Lower leg skin (tissue), 3 donors: ENCODE measurements at regions not wholly inside any gene's neighbourhood (a gene's known extent, or its start where the extent isn't known, plus 50 kb on each side); places are given as distances from the start of the nearest gene placed in this dataset.

ENCODE experiments used
- POLR2A ChIP-seq, 2 donors: fragments of 450-650 bp; IDR thresholded peaks; one replicate each; pipeline ENCODE4 v1.6.1; 2016 to 2017; ENCODE audit warnings: antibody characterized with exemption in 2 of 2, mild to moderate bottlenecking in 1 of 2, moderate library complexity in 1 of 2
- TF ChIP-seq, protein P1 (sequence below), 3 donors: fragments of 450-650 bp; IDR thresholded peaks; one replicate each; pipeline ENCODE4 v1.5.1; 2016; ENCODE audit warnings: antibody characterized with exemption in 3 of 3, mild to moderate bottlenecking in 3 of 3, moderate library complexity in 2 of 3

- TF ChIP-seq POLR2A (IDR thresholded peaks at IDR 0.05) = no peak
- TF ChIP-seq, protein P1, sequence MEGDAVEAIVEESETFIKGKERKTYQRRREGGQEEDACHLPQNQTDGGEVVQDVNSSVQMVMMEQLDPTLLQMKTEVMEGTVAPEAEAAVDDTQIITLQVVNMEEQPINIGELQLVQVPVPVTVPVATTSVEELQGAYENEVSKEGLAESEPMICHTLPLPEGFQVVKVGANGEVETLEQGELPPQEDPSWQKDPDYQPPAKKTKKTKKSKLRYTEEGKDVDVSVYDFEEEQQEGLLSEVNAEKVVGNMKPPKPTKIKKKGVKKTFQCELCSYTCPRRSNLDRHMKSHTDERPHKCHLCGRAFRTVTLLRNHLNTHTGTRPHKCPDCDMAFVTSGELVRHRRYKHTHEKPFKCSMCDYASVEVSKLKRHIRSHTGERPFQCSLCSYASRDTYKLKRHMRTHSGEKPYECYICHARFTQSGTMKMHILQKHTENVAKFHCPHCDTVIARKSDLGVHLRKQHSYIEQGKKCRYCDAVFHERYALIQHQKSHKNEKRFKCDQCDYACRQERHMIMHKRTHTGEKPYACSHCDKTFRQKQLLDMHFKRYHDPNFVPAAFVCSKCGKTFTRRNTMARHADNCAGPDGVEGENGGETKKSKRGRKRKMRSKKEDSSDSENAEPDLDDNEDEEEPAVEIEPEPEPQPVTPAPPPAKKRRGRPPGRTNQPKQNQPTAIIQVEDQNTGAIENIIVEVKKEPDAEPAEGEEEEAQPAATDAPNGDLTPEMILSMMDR (IDR thresholded peaks at IDR 0.05) = no peak
Observed at GRCh38 chr11:91967691-91968045, 256.9 kb upstream of the FAT3 start.
